H7 (cell line): ENCODE measurements at regions not wholly inside any gene's neighbourhood (a gene's known extent, or its start where the extent isn't known, plus 50 kb on each side); places are given as distances from the start of the nearest gene placed in this dataset.
"Not testable (repeated sequence)": the region's sequence is repeated elsewhere in the genome, so short reads cannot be mapped to it uniquely, and the experiment has no call there.

Source experiments
- DNase-seq: peaks from one replicate; pipeline ENCODE4 v3.0.0; 2012
- H3K27me3 ChIP-seq: 2 replicates; pipeline ENCODE4 v1.6.0; 2011; ENCODE audit warnings: mild to moderate bottlenecking, low read length; ENCODE audit not compliant: control insufficient read depth, insufficient read depth
- H3K36me3 ChIP-seq: replicated peaks from 2 replicates; pipeline ENCODE4 v1.5.1; 2011; ENCODE audit warnings: low read length; ENCODE audit not compliant: control insufficient read depth, insufficient read depth
- H3K4me3 ChIP-seq: 2 replicates; pipeline ENCODE4 v1.5.1; 2011; ENCODE audit warnings: low read depth, mild to moderate bottlenecking, control low read depth, low read length, moderate library complexity; ENCODE audit not compliant: insufficient read depth

- H3K4me3 ChIP-seq = no peak overlapping the region
- no peaks in the 10 kb centered on the region for H3K36me3 ChIP-seq
- no peaks in the 10 kb centered on the region for H3K27me3 ChIP-seq
- no peak for DNase-seq
Measured at GRCh38 chr2:116810645-116811044, 1003.8 kb upstream of the DDX18 start.

- no peaks in the 10 kb centered on the region for H3K27me3 ChIP-seq
- DNase-seq = no peak
- no peaks in the 10 kb centered on the region for H3K36me3 ChIP-seq
- H3K4me3 ChIP-seq = no peak overlapping the region
Measured at GRCh38 chr2:116819355-116819754, 995.1 kb upstream of the DDX18 start.

- Histone ChIP-seq H3K36me3 (no peaks in the 10 kb centered on the region), H3K27me3 (no peaks in the 10 kb centered on the region), H3K4me3 (no peak overlapping the region)
- DNase-seq = no peak
Measured at GRCh38 chr2:116820986-116821385, 993.5 kb upstream of the DDX18 start.

- H3K36me3 ChIP-seq, H3K27me3 ChIP-seq, H3K4me3 ChIP-seq, DNase-seq: not testable (repeated sequence)
Measured at GRCh38 chr2:116829543-116829942, 984.9 kb upstream of the DDX18 start.

- Histone ChIP-seq H3K4me3 (no peak overlapping the region), H3K36me3 (no peaks in the 10 kb centered on the region), H3K27me3 (no peaks in the 10 kb centered on the region)
- no peak for DNase-seq
Measured at GRCh38 chr2:116832148-116832547, 982.3 kb upstream of the DDX18 start.

DNA sequence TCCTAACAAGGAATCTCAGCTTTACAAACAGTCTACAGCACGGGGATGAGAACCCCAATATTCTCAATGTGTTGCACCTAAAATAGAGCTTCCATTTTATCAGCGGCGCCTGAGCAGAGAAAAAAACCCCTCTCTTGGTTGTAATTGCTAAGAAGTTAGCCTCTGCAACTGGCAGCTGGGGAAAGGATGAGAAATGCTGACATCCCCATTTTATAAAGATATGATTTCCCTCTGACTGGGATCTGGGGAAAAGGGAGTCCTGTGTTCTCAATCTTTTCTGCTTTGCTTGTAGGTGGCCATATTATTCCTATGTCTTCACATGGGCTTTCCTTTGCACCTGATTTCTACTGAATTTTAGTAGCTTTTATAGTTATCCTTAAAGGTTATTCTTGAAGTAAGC is 981.4 kb upstream of the DDX18 start:
- DNase-seq = no peak
- no peak overlapping the region for H3K4me3 ChIP-seq
- H3K36me3 ChIP-seq = no peaks in the 10 kb centered on the region
- H3K27me3 ChIP-seq = no peaks in the 10 kb centered on the region

DNA sequence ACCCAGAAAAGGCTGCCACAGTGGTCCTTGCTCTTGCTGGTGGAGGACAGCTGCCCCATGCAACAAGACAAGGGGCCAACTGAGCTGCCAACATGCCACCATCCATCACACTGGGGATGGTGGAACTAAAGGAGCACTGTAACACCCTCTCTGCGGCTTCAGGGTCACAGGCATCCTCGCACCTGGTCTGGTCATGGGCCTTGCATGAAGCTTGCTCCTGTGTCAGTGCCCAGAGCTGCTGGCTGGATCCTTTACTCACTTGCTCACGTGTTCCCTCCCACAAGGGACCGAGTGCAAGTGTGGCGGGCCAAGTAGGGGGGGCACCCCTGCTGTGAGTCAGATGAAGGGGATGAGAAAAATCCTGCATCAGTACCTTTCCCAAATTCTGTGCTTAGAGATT is 972.3 kb upstream of the DDX18 start:
- no peak for DNase-seq

GRCh38 chr2:116859708-116860107 is 954.8 kb upstream of the DDX18 start:
- no peaks in the 10 kb centered on the region; the same call in 1 of the 2 replicates for H3K27me3 ChIP-seq
- DNase-seq = no peak
- H3K4me3 ChIP-seq = no peak overlapping the region
- no peaks in the 10 kb centered on the region for H3K36me3 ChIP-seq

More for the DNA sequence above, 972.3 kb upstream of the DDX18 start:
- H3K4me3 ChIP-seq = no peak overlapping the region
- no peaks in the 10 kb centered on the region for H3K36me3 ChIP-seq
- no peaks in the 10 kb centered on the region for H3K27me3 ChIP-seq

DNA sequence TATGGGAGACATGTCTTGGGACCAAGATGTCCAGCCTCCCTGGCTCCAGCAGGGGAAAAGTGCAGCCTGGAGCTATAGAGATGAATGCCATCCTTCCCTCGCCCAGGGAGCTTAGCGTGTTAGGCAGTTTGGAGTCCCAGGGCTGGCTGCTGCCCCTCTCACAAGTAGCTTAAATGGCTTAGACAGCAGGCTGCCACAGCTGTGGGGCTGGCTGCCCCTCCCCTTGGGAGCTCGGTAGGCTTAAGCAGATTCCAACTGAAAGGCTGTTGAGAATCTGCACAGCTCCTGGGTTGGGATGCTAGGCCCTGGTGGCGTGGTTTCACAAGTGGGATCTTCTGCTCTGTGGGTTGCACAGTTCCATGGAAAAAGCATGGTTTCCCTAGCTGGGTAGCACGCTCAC is 940.5 kb upstream of the DDX18 start:
- Histone ChIP-seq H3K27me3 (no peaks in the 10 kb centered on the region), H3K36me3 (no peaks in the 10 kb centered on the region), H3K4me3 (no peak overlapping the region)
- DNase-seq = no peak

DNA sequence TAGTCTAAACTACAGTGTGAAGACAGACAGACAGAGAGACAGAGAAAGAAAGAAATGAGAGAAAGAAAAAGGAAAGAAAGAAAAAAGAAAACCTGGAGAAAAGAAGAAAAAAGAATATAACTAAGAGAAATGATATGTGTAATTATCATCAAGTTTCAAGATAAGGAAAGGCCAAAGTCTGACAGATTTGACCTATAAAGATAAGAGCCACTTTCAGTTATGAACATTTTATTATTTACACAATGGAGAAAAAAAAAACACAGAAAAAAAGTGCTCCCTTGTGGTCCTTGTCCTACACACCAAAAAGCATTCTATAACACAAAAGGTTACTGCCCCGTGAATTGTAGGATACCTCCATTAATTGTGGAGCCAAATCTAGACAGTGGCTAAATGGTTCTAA is 937.2 kb upstream of the DDX18 start:
- no peaks in the 10 kb centered on the region for H3K27me3 ChIP-seq
- H3K36me3 ChIP-seq = no peaks in the 10 kb centered on the region
- no peak for DNase-seq
- no peak overlapping the region for H3K4me3 ChIP-seq

GRCh38 chr2:116877944-116878343 is 936.5 kb upstream of the DDX18 start:
- Histone ChIP-seq H3K4me3 (no peak overlapping the region), H3K36me3 (no peaks in the 10 kb centered on the region), H3K27me3 (no peaks in the 10 kb centered on the region)
- no peak for DNase-seq

DNA sequence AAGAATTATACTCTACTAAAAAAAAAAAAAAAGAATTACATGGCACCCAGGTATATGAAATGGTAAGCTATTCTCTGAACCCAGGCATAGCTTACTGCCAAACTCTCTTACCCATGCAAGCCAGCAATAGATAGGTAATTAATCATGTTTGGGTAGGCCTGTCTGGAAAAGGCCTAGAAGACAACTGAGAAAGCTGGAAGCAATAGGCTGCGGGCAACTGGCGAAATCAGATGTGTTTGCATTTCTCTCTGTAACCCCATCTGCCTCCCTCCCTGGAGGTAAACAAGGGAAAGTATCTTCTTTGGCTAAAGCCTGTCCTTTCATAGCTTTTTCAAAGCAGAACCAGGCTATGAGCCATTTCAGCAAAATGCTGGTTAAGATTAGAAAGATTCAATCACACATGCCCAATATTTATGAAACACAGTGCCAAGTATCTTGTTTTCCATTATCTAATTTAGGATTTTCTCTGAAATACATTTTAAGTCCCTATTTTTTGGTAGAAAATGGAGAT is 934.8 kb upstream of the DDX18 start:
- Histone ChIP-seq H3K27me3 (no peaks in the 10 kb centered on the region), H3K4me3 (no peak overlapping the region), H3K36me3 (no peaks in the 10 kb centered on the region)
- DNase-seq = no peak

GRCh38 chr2:116891191-116891590 is 923.3 kb upstream of the DDX18 start:
- no peaks in the 10 kb centered on the region for H3K36me3 ChIP-seq
- H3K4me3 ChIP-seq = no peak overlapping the region
- no peaks in the 10 kb centered on the region for H3K27me3 ChIP-seq
- no peak for DNase-seq

DNA sequence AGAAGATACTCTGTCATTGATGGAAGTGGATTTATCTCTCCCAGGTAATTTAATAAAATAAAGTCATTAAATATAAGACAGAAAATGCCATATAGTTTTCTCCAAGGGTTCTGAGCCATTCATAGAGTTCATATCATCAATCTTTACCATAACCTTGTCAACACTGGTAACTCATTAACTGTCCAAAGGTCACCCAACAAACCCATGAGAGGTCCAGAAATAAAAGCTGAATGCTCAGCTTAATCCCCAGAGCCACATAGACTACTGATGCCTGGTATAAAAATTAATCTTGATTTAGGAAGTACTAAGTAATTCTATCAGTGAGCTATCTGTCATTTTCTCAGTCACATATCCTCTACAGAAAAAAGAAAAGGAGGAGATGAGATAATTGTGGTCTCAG is 903.0 kb upstream of the DDX18 start:
- Histone ChIP-seq H3K36me3 (no peaks in the 10 kb centered on the region), H3K4me3 (no peak overlapping the region), H3K27me3 (no peaks in the 10 kb centered on the region)
- no peak for DNase-seq

GRCh38 chr2:116915673-116916072 is 898.8 kb upstream of the DDX18 start:
- no peaks in the 10 kb centered on the region for H3K36me3 ChIP-seq
- no peak for DNase-seq
- no peaks in the 10 kb centered on the region for H3K27me3 ChIP-seq
- H3K4me3 ChIP-seq = no peak overlapping the region

GRCh38 chr2:116917196-116917595 is 897.3 kb upstream of the DDX18 start:
- DNase-seq = no peak
- Histone ChIP-seq H3K4me3 (no peak overlapping the region), H3K27me3 (no peaks in the 10 kb centered on the region), H3K36me3 (no peaks in the 10 kb centered on the region)
